Fibroblast of upper back skin (primary cell): ENCODE measurements at regions not wholly inside any gene's neighbourhood (a gene's known extent, or its start where the extent isn't known, plus 50 kb on each side); places are given as distances from the start of the nearest gene placed in this dataset.
"Not testable (repeated sequence)": the region's sequence is repeated elsewhere in the genome, so short reads cannot be mapped to it uniquely, and the experiment has no call there.

ENCODE experiments used
- DNase-seq: peaks from one replicate; pipeline ENCODE4 v3.0.0-alpha.2; 2013

DNA sequence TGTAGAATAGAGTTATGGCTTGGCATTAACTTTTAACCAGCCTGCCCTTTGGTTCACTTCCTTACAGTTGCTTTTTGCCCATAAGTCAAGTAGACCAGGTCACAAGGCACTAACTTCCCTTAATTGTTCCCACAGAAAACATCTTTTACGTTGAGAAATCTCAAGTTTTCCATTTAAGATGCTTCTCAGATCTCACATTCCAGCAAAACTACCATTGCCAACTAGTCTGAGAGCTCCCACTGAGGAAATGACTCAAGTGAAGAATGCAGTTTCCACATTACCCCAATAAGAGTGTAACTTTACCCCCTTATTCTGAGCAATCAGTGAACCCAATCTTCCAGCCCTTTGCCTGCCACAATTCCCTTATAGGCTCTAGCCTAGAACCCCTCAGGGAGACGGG lies 502.2 kb upstream of the OLFM3 start:
- DNase-seq = no peak

DNA sequence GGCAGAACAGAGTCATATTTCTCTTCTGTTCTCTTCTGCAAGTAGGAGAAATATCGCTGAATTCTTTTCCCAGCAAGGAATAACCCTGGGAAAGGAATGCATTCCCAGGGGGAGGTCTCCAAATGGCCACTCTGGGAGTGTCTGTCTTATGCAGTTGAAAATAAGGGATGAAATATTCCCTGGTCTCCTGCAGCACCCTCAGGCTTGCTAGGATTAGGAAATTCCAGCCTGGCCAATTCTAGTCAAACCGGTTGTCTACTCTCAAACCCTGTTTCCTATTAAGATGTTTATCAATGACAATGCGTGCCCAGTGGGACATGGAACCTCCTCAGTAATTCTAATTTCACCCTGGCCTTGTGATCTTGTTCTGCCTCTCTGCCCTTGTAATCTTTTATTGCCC lies 501.1 kb upstream of the OLFM3 start:
- DNase-seq = not testable (repeated sequence)

- DNase-seq = no peak
These were observed 475.8 kb upstream of the OLFM3 start for GRCh38 chr1:102472520-102472919.

DNA sequence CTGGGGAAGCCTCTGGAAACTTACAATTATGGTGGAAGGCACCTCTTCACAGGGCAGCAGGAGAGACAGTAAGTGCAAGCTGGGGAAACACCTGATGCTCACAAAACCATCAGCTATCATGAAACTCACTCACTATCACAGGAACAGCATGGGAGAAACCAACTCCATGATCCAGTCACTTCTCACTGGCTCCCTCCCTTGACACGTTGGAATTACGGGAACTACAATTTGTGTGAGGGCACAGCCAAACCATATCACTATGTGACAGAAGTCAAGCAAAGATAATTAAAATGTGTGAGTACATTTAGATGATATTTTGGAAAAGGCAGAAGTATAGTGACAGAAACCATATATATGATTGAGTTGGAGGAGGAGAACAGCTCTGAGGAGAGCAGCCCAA lies 474.0 kb upstream of the OLFM3 start:
- no peak for DNase-seq

GRCh38 chr1:102466487-102466886 lies 469.8 kb upstream of the OLFM3 start:
- no peak for DNase-seq

GRCh38 chr1:102463328-102463727 lies 466.6 kb upstream of the OLFM3 start:
- no peak for DNase-seq

DNA sequence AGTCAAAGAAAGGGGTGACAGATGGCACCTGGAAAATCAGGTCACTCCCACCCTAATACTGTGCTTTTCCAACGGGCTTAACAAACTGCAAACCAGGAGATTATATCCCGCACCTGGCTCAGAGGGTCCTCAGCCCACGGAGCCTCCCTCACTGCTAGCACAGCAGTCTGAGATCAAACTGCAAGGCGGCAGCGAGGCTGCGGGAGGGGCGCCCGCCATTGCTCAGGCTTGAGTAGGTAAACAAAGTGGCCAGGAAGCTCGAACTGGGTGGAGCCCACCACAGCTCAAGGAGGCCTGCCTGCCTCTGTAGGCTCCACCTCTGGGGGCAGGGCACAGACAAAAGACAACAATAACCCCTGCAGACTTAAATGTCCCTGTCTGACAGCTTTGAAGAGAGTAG lies 445.6 kb upstream of the OLFM3 start:
- DNase-seq = not testable (repeated sequence)

DNA sequence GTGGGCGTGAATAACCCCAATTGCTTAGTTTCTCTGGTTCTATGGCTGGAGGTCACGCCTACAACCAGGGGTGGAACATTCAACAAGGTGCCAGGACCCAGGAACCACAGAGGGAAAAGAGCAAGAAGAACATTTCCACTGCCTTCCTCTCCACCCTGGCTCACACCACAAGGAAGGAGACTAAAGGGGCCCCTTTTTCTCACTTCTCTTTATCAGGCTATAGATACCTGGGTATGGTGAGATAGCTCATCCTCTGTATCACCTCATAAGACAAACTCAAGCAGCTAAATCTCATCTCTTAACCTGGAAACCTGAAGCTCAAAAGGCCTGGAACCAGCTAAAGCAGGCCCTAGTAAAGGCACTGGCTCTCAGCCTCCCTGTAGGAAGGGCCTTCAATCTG lies 438.8 kb upstream of the OLFM3 start:
- no peak for DNase-seq

DNA sequence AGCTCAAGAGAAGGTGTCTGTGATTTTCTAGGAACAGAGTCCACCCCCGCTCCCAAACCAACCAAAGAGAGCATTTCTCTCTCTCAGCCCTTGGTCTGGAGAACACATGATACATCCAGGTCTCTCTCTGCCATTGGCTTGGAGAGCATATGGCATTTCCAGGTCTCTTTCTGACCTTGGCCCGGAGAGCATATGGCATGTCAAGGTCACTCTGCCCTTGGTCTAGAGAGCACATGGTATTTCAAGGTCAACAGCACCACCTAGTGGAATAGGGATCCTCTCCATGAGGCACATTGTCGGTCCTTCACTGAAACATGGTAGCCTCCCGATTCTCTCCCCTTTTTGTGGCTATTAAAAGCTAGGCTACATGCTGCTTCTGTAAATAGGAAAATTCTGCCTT lies 437.7 kb upstream of the OLFM3 start:
- no peak for DNase-seq

DNA sequence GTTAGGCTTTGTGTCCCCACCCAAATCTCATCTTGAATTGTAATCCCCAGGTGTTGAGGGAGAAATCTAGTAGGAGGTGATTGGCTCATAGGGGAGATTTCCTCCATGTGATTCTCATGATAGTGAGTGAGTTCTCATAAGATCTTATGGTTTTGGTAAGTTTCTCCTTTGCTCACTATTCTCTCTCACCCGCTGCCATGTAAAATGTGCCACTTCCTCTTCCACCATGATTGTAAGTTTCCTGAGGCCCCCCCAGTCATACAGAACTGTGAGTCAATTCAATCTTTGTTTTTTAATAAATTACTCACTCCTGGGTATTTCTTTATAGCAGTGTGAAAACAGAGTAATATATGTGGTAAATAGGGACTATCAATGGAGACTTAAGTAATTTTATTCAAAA lies 434.5 kb upstream of the OLFM3 start:
- no peak for DNase-seq

DNA sequence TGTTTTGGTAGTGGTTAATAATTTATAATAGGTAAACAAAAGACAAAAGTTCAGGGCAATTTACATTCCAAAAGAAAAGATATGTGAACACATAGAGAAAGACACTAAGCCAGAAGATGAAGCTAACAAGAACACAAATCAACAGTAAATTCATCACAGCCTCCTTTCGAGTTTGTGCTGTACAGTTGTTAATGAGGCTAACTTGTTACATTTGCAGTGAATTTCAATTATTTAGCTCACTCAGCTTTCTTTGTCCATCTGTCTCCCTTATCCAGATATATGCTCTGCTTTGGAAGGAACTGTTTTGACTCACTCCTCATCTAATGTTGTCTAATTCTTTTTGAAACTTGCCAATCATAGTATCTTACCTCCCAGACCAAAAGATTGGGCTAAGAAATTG lies 423.3 kb upstream of the OLFM3 start:
- no peak for DNase-seq
